Bronchial epithelial cell (primary cell): ENCODE measurements at regions not wholly inside any gene's neighbourhood (a gene's known extent, or its start where the extent isn't known, plus 50 kb on each side); places are given as distances from the start of the nearest gene placed in this dataset.

ENCODE experiments used
- DNase-seq: peaks from one replicate; pipeline ENCODE4 v3.0.0-alpha.2; 2010; ENCODE audit warnings: low read depth
- FAIRE-seq: peaks from 2 replicates; lab custom pipeline; 2011; peaks lifted over from hg19 to GRCh38; lab: Jason Lieb, UNC
- H3K27me3 ChIP-seq: 2 replicates; pipeline ENCODE4 v1.5.1; 2011; ENCODE audit warnings: low read length; ENCODE audit not compliant: control insufficient read depth, insufficient read depth
- H3K36me3 ChIP-seq: 2 replicates; pipeline ENCODE4 v1.5.1; 2011; ENCODE audit warnings: low read length; ENCODE audit not compliant: control insufficient read depth, insufficient read depth
- H3K4me3 ChIP-seq: 2 replicates; pipeline ENCODE4 v1.5.1; 2011; ENCODE audit warnings: mild to moderate bottlenecking, low read depth, low read length, control low read depth
- TF ChIP-seq, protein P1 (sequence below): IDR thresholded peaks from 2 replicates; pipeline ENCODE4 v1.5.1; 2011; ENCODE audit warnings: mild to moderate bottlenecking, moderate library complexity, low read length, control low read depth, inconsistent platforms; ENCODE audit not compliant: insufficient read depth, severe bottlenecking

DNA sequence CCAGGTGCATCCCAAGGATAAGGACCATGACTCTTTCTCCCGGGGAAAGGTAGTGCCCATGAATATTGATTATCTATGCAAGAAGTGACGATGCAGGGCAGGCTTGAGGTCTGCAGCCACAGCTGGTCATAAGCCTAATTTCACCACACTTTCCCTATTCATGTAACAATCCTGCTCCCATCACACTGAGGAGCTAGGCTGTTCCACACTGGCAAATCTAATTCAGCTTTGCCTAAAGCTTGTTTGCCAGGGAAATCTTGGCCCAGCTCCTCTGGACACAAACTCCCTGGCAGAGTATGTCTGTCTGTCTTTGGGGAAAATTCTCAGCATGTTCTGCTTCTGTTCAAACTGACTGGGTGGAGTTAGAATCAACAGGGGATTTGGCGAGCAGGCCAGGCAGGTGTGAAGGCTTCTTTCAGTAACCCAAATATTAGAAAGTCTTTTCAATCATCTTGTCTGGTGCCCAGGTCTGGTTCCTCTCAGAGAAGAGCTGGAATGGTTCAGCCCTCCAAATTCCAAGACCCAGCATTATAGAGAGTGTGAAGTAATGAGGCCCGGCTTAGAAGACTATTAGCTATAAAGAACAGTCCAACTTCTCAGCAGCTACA is 88.5 kb upstream of the SPDL1 start:
- no peaks in the 10 kb centered on the region for H3K27me3 ChIP-seq
- FAIRE-seq (no peak), DNase-seq (no peak)
- TF ChIP-seq, protein P1, sequence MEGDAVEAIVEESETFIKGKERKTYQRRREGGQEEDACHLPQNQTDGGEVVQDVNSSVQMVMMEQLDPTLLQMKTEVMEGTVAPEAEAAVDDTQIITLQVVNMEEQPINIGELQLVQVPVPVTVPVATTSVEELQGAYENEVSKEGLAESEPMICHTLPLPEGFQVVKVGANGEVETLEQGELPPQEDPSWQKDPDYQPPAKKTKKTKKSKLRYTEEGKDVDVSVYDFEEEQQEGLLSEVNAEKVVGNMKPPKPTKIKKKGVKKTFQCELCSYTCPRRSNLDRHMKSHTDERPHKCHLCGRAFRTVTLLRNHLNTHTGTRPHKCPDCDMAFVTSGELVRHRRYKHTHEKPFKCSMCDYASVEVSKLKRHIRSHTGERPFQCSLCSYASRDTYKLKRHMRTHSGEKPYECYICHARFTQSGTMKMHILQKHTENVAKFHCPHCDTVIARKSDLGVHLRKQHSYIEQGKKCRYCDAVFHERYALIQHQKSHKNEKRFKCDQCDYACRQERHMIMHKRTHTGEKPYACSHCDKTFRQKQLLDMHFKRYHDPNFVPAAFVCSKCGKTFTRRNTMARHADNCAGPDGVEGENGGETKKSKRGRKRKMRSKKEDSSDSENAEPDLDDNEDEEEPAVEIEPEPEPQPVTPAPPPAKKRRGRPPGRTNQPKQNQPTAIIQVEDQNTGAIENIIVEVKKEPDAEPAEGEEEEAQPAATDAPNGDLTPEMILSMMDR, result no peak
- no peak overlapping the region for H3K4me3 ChIP-seq
- no peaks in the 10 kb centered on the region for H3K36me3 ChIP-seq

DNA sequence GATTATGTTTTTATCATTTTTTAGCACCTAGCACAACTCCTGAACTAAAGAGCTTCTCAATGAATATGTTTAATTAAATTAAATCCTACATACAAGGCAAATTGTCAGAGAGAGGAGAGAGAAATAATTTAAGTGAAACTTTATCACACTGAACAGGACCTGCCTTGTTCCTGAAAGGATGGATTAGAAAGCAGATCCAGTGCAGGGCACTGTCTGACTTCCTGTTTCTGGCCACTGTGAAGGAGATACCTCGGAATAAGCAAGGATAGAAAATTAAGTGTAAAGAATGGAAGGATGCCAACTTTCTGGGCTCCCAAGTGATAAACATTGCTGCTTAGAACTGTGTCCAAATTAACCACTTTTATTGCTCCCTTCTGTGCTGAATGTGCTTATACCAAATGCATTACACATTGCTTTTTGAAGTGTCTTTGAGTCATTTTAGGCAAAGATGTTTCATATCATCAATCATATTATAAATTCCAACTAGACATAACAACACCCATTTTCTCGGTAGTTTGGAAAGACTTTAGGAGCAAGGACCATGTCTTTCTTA is 89.1 kb upstream of the SPDL1 start:
- TF ChIP-seq, protein P1, result no peak
- no peaks in the 10 kb centered on the region for H3K27me3 ChIP-seq
- no peaks in the 10 kb centered on the region for H3K36me3 ChIP-seq
- no peak overlapping the region for H3K4me3 ChIP-seq
- no peak for FAIRE-seq
- DNase-seq, result no peak

DNA sequence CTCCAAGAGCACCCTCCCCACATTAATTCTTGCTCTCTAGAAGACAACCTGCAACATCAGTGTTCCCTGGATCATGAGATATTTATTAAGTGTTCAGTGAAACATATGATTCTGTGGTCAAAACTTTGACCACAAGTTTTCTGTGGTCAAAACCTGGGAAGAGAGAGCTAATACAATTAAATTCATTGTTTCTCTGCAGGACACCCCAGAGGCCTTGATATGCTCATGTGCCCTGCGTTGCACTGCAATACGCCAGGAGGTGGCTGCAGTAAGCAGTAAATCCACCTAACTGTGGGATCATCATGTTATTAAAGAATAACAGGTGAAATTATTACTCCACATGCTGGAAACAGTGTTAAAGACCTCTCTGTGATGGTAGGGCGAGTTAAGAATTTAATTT is 109.3 kb upstream of the SPDL1 start:
- TF ChIP-seq, protein P1, result no peak
- Histone ChIP-seq H3K27me3 (no peaks in the 10 kb centered on the region), H3K36me3 (no peaks in the 10 kb centered on the region), H3K4me3 (no peak overlapping the region)
- FAIRE-seq (no peak), DNase-seq (no peak)

DNA sequence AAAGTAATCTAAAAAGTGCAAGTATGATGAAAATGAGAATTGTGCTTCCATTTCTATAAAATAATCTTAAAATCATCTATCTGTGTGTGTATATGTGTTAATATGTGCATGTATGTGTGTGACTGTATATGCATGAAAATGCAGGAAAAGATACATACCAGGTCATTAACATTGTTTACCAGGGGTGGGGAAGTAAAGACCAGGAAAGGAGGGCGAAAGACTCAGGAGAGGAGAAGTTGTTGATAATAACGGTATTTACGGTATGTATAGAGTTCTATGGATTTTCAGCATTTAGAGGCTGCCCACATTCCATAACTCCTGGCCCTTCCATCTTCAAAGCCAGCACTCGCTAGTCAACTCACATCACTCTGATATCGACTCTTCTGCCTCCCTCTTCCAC is 111.0 kb upstream of the SPDL1 start:
- TF ChIP-seq, protein P1, result no peak
- FAIRE-seq (no peak), DNase-seq (no peak)
- H3K27me3 ChIP-seq, result no peaks in the 10 kb centered on the region
- no peak overlapping the region for H3K4me3 ChIP-seq
- H3K36me3 ChIP-seq, result no peaks in the 10 kb centered on the region

DNA sequence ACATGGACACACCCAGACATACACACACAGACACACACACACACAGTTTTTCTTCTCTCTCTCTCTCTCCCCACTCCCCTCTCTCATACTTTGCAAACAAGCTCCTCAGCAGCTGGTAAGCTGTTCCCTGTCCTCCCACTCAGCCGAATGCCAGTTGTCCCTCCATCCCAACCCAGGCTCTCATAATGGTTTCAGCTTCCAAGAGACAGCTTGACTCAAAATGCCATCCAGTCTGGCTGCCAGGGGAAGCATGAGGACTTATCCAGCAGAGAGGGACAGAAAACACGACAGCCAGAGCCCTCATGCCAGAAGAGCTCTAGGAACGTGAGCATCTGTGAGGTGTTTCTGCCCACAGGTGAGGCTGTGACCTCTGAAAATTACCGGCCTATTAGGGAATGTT is 112.6 kb upstream of the SPDL1 start:
- H3K27me3 ChIP-seq, result no peaks in the 10 kb centered on the region
- FAIRE-seq, result no peak
- TF ChIP-seq, protein P1, result no peak

More for the DNA sequence above, 112.6 kb upstream of the SPDL1 start:
- H3K36me3 ChIP-seq, result no peaks in the 10 kb centered on the region
- no peak for DNase-seq
- no peak overlapping the region for H3K4me3 ChIP-seq
